ENCODE measurements at regions not wholly inside any gene's neighbourhood (a gene's known extent, or its start where the extent isn't known, plus 50 kb on each side); places are given as distances from the start of the nearest gene placed in this dataset.

DNA sequence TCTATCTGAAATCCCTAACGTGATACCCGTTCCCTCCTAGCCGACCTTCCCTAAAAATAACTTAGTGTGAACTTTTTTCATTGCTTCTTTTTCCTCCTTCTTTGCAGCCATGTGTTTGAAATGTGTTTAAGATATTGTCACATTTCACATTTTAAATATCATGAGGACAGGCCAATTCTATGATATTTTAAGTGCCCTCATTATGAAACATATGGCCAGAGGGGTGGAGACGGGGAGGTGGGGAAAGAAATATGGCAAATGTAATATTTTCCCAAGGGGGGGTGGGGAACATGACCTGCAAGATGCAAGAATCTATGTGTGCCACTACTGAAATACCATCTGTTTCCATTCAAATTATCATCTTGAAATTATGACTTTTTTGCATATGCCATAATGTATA lies 1039.2 kb downstream of the AGBL1 start:
- Mint-ChIP-seq H3K27me3 (no peaks in the 10 kb centered on the region), H3K4me3 (no peak overlapping the region), H3K9me3 (no peaks in the 10 kb centered on the region), H3K36me3 (ENCODE audit: low read depth) (no peaks in the 10 kb centered on the region), H3K27ac (no peak overlapping the region), H3K4me1 (ENCODE audit: low read depth) (no peaks in the 10 kb centered on the region)
- no peak for DNase-seq
- H3K27ac ChIP-seq (ENCODE audit: low read depth in 1 of 2, low read length in 2 of 2), result no peak overlapping the region
- ChIA-PET CTCF (no interaction called here), POLR2A (no interaction called here)
- H3K9me3 ChIP-seq (ENCODE audit: control insufficient read depth in 1 of 2, insufficient read depth in 1 of 2, low read length in 2 of 2), result peaks cover 0 to 8% of the 10 kb centered on the region in 2 experiments
- H3K4me3 ChIP-seq (ENCODE audit: low read length), result no peak overlapping the region
- H3K27me3 ChIP-seq (ENCODE audit: control insufficient read depth in 1 of 2, insufficient read depth in 2 of 2, low read length in 2 of 2), result no peaks in the 10 kb centered on the region
- TF ChIP-seq CTCF (IDR thresholded peaks at IDR 0.05), result no peak
- H3K4me1 ChIP-seq (ENCODE audit: insufficient read depth, low read length), result no peaks in the 10 kb centered on the region
- intact Hi-C loops (cut with DNase I, micrococcal nuclease), result no loop called here
- no peaks in the 10 kb centered on the region for H3K36me3 ChIP-seq (ENCODE audit: insufficient read depth, low read length)
- ATAC-seq (ENCODE audit: poor library complexity), result no peak

- Histone ChIP-seq H3K9me3 (ENCODE audit: control insufficient read depth in 1 of 2, insufficient read depth in 1 of 2, low read length in 2 of 2) (peaks cover 0 to 7% of the 10 kb centered on the region in 2 experiments), H3K4me3 (ENCODE audit: low read length) (no peak overlapping the region), H3K27ac (ENCODE audit: low read depth in 1 of 2, low read length in 2 of 2) (no peak overlapping the region), H3K27me3 (ENCODE audit: control insufficient read depth in 1 of 2, insufficient read depth in 2 of 2, low read length in 2 of 2) (no peaks in the 10 kb centered on the region), H3K4me1 (ENCODE audit: insufficient read depth, low read length) (no peaks in the 10 kb centered on the region), H3K36me3 (ENCODE audit: insufficient read depth, low read length) (no peaks in the 10 kb centered on the region)
- Mint-ChIP-seq H3K27me3 (no peaks in the 10 kb centered on the region), H3K27ac (no peak overlapping the region), H3K4me1 (ENCODE audit: low read depth) (no peaks in the 10 kb centered on the region), H3K4me3 (no peak overlapping the region), H3K9me3 (no peaks in the 10 kb centered on the region), H3K36me3 (ENCODE audit: low read depth) (no peaks in the 10 kb centered on the region)
- intact Hi-C loops (cut with DNase I, micrococcal nuclease), result no loop called here
- ATAC-seq (ENCODE audit: poor library complexity) (no peak), DNase-seq (no peak)
- ChIA-PET CTCF (no interaction called here), POLR2A (no interaction called here)
- TF ChIP-seq CTCF (IDR thresholded peaks at IDR 0.05), result no peak
Observed at GRCh38 chr15:87118435-87118834, 1038.8 kb downstream of the AGBL1 start.

- ATAC-seq (ENCODE audit: poor library complexity), result no peak
- no peaks in the 10 kb centered on the region for H3K27me3 Mint-ChIP-seq
Observed at GRCh38 chr15:87115795-87116194, 1036.1 kb downstream of the AGBL1 start.

More at GRCh38 chr15:87115795-87116194, 1036.1 kb downstream of the AGBL1 start:
- DNase-seq, result no peak
- Histone ChIP-seq H3K27me3 (ENCODE audit: control insufficient read depth in 1 of 2, insufficient read depth in 2 of 2, low read length in 2 of 2) (no peaks in the 10 kb centered on the region), H3K4me3 (ENCODE audit: low read length) (no peak overlapping the region), H3K27ac (ENCODE audit: low read depth in 1 of 2, low read length in 2 of 2) (no peak overlapping the region), H3K4me1 (ENCODE audit: insufficient read depth, low read length) (no peaks in the 10 kb centered on the region), H3K36me3 (ENCODE audit: insufficient read depth, low read length) (no peaks in the 10 kb centered on the region), H3K9me3 (ENCODE audit: control insufficient read depth in 1 of 2, insufficient read depth in 1 of 2, low read length in 2 of 2) (peaks cover 0 to 7% of the 10 kb centered on the region in 2 experiments)
- H3K36me3 Mint-ChIP-seq (ENCODE audit: low read depth), result no peaks in the 10 kb centered on the region
- H3K4me1 Mint-ChIP-seq (ENCODE audit: low read depth), result no peaks in the 10 kb centered on the region
- no peak overlapping the region for H3K27ac Mint-ChIP-seq
- no peaks in the 10 kb centered on the region for H3K9me3 Mint-ChIP-seq
- POLR2A ChIA-PET, result no interaction called here
- CTCF ChIA-PET, result no interaction called here
- TF ChIP-seq CTCF (IDR thresholded peaks at IDR 0.05), result no peak
- intact Hi-C loops (cut with DNase I, micrococcal nuclease), result no loop called here
- H3K4me3 Mint-ChIP-seq, result no peak overlapping the region

Data from CD4-positive, alpha-beta T cell (primary cell).